ENCODE measurements at regions not wholly inside any gene's neighbourhood (a gene's known extent, or its start where the extent isn't known, plus 50 kb on each side); places are given as distances from the start of the nearest gene placed in this dataset.
A peak's percentile ranks its signal among the peaks of the same experiment; 100 is the strongest.

GRCh38 chr4:33551244-33551643 is 2693.1 kb downstream of the ARAP2 start:
- Mint-ChIP-seq H3K27me3 (ENCODE audit: insufficient read depth, unreplicated experiment) (no peaks in the 10 kb centered on the region), H3K4me1 (ENCODE audit: insufficient read depth, unreplicated experiment) (no peaks in the 10 kb centered on the region), H3K27ac (ENCODE audit: low read depth, unreplicated experiment) (no peak overlapping the region), H3K36me3 (ENCODE audit: insufficient read depth, unreplicated experiment) (no peaks in the 10 kb centered on the region), H3K4me3 (ENCODE audit: unreplicated experiment) (no peak overlapping the region), H3K9me3 (ENCODE audit: unreplicated experiment) (peaks cover 13% of the 10 kb centered on the region)
- ChIA-PET CTCF (no interaction called here), POLR2A (no interaction called here)
- DNase-seq (ENCODE audit: unreplicated experiment), result no peak
- intact Hi-C loops (cut with micrococcal nuclease), result no loop called here
- no TSS peak for BruUV-seq (replicated peaks)
- TF ChIP-seq CTCF (IDR thresholded peaks at IDR 0.05; ENCODE audit: unreplicated experiment), result no peak

- Mint-ChIP-seq H3K27me3 (ENCODE audit: insufficient read depth, unreplicated experiment) (no peaks in the 10 kb centered on the region), H3K36me3 (ENCODE audit: insufficient read depth, unreplicated experiment) (no peaks in the 10 kb centered on the region), H3K4me3 (ENCODE audit: unreplicated experiment) (no peak overlapping the region), H3K9me3 (ENCODE audit: unreplicated experiment) (no peaks in the 10 kb centered on the region), H3K27ac (ENCODE audit: low read depth, unreplicated experiment) (no peak overlapping the region), H3K4me1 (ENCODE audit: insufficient read depth, unreplicated experiment) (no peaks in the 10 kb centered on the region)
- no peak for DNase-seq (ENCODE audit: unreplicated experiment)
- POLR2A ChIA-PET, result no interaction called here
- BruUV-seq (replicated peaks), result no TSS peak
- CTCF ChIA-PET, result no interaction called here
- no peak for TF ChIP-seq CTCF (IDR thresholded peaks at IDR 0.05; ENCODE audit: unreplicated experiment)
- intact Hi-C loops (cut with micrococcal nuclease), result no loop called here
Observed at GRCh38 chr4:33561259-33561658, 2683.1 kb downstream of the ARAP2 start.

- ChIA-PET CTCF (no interaction called here), POLR2A (no interaction called here)
- BruUV-seq (replicated peaks), result no TSS peak
- Mint-ChIP-seq H3K27me3 (ENCODE audit: insufficient read depth, unreplicated experiment) (no peaks in the 10 kb centered on the region), H3K36me3 (ENCODE audit: insufficient read depth, unreplicated experiment) (no peaks in the 10 kb centered on the region), H3K27ac (ENCODE audit: low read depth, unreplicated experiment) (no peak overlapping the region), H3K4me1 (ENCODE audit: insufficient read depth, unreplicated experiment) (no peaks in the 10 kb centered on the region), H3K9me3 (ENCODE audit: unreplicated experiment) (no peaks in the 10 kb centered on the region), H3K4me3 (ENCODE audit: unreplicated experiment) (no peak overlapping the region)
- no peak for DNase-seq (ENCODE audit: unreplicated experiment)
- no peak for TF ChIP-seq CTCF (IDR thresholded peaks at IDR 0.05; ENCODE audit: unreplicated experiment)
- intact Hi-C loops (cut with micrococcal nuclease), result no loop called here
Observed at GRCh38 chr4:33566649-33567048, 2677.7 kb downstream of the ARAP2 start.

- no peaks in the 10 kb centered on the region for H3K9me3 Mint-ChIP-seq (ENCODE audit: unreplicated experiment)
- DNase-seq (ENCODE audit: unreplicated experiment), result no peak
- no peaks in the 10 kb centered on the region for H3K27me3 Mint-ChIP-seq (ENCODE audit: insufficient read depth, unreplicated experiment)
- CTCF ChIA-PET, result no interaction called here
- intact Hi-C loops (cut with micrococcal nuclease), result no loop called here
- TF ChIP-seq CTCF (IDR thresholded peaks at IDR 0.05; ENCODE audit: unreplicated experiment), result no peak
- no TSS peak for BruUV-seq (replicated peaks)
- POLR2A ChIA-PET, result no interaction called here
- H3K4me1 Mint-ChIP-seq (ENCODE audit: insufficient read depth, unreplicated experiment), result peaks cover 9% of the 10 kb centered on the region
- no peak overlapping the region for H3K4me3 Mint-ChIP-seq (ENCODE audit: unreplicated experiment)
- H3K27ac Mint-ChIP-seq (ENCODE audit: low read depth, unreplicated experiment), result peak overlapping the region; percentile 57
- H3K36me3 Mint-ChIP-seq (ENCODE audit: insufficient read depth, unreplicated experiment), result no peaks in the 10 kb centered on the region
Observed at GRCh38 chr4:33577791-33578190, 2666.5 kb downstream of the ARAP2 start.

All from MCF 10A (cell line).